GM19452 (cell line): ENCODE measurements at regions not wholly inside any gene's neighbourhood (a gene's known extent, or its start where the extent isn't known, plus 50 kb on each side); places are given as distances from the start of the nearest gene placed in this dataset.

Experiments
- ATAC-seq: cut with Tn5 transposase; IDR thresholded peaks from one replicate; pipeline ENCODE4 v1.9.1; 2021; ENCODE audit not compliant: unreplicated experiment

- no peak for ATAC-seq
Observed at GRCh38 chr1:93746021-93746812, 64.6 kb upstream of the BCAR3 start.

- ATAC-seq, result no peak
Observed at GRCh38 chr1:93744299-93744988, 62.8 kb upstream of the BCAR3 start.

- ATAC-seq, result no peak
Observed at GRCh38 chr1:93743465-93743864, 61.8 kb upstream of the BCAR3 start.

- no peak for ATAC-seq
Observed at GRCh38 chr1:93740601-93741031, 59.0 kb upstream of the BCAR3 start.

- ATAC-seq, result no peak
Observed at GRCh38 chr1:93740157-93740556, 58.5 kb upstream of the BCAR3 start.

GRCh38 chr1:93739472-93739871 is 57.8 kb upstream of the BCAR3 start:
- ATAC-seq, result no peak

- ATAC-seq, result no peak
Observed at GRCh38 chr1:93738926-93739325, 57.3 kb upstream of the BCAR3 start.

GRCh38 chr1:93738075-93738622 is 56.5 kb upstream of the BCAR3 start:
- no peak for ATAC-seq

GRCh38 chr1:93735722-93736121 is 54.1 kb upstream of the BCAR3 start:
- ATAC-seq, result no peak

GRCh38 chr1:93734999-93735398 is 53.4 kb upstream of the BCAR3 start:
- no peak for ATAC-seq

- ATAC-seq, result no peak
Observed at GRCh38 chr1:93733340-93733739, 51.7 kb upstream of the BCAR3 start.

- no peak for ATAC-seq
Observed at GRCh38 chr1:93732514-93732913, 50.9 kb upstream of the BCAR3 start.
